GM12878 (cell line): ENCODE measurements at regions not wholly inside any gene's neighbourhood (a gene's known extent, or its start where the extent isn't known, plus 50 kb on each side); places are given as distances from the start of the nearest gene placed in this dataset.

Source experiments
- ATAC-seq: fragments of 200-7000 bp; cut with Tn5 transposase; 3 replicates; pipeline ENCODE4 v1.9.1; 2020; ENCODE audit warnings: mild to moderate bottlenecking, moderate library complexity
- BruUV-seq: library from RNA; stranded (reverse); fragments of 400-500 nt; replicated peaks from 2 replicates; lab custom pipeline; 2021; lab: Mats Ljungman, UMichigan
- CTCF ChIA-PET: fragments of 300-600 bp; sonication (Branson Sonifier 250); formaldehyde crosslinking; extraction: SDS; loops from one replicate; lab custom pipeline; 2021; ENCODE audit warnings: inconsistent platforms; lab: Yijun Ruan, JAX
- POLR2A ChIA-PET: fragments of 350-600 bp; formaldehyde crosslinking; extraction: SDS; loops from one replicate; lab custom pipeline; 2021; ENCODE audit warnings: inconsistent platforms; lab: Charles Lee
- RAD21 ChIA-PET: fragments of 300-600 bp; sonication (Branson Sonifier 250); formaldehyde crosslinking; loops from one replicate; lab custom pipeline; 2023; ENCODE audit warnings: antibody characterized with exemption; ENCODE audit not compliant: unreplicated experiment; lab: Charles Lee
- SMC1A ChIA-PET: fragments of 300-600 bp; sonication (Branson Sonifier 250); formaldehyde crosslinking; loops from one replicate; lab custom pipeline; 2023; ENCODE audit not compliant: unreplicated experiment, uncharacterized antibody; lab: Charles Lee
- DNase-seq: peaks from one replicate; pipeline ENCODE4 v3.0.0-alpha.2; 2011; ENCODE audit warnings: low read depth, low spot score
- FAIRE-seq: peaks from 3 replicates; lab custom pipeline; 2011; peaks lifted over from hg19 to GRCh38; lab: Jason Lieb, UNC
- H2AFZ ChIP-seq: 2 replicates; pipeline ENCODE4 v1.6.0; 2011; ENCODE audit warnings: low read depth, low read length, control low read depth; ENCODE audit not compliant: control insufficient read depth
- H3K27ac ChIP-seq: 2 replicates; pipeline ENCODE4 v1.5.1; 2011; ENCODE audit warnings: control low read depth; ENCODE audit not compliant: control insufficient read depth, insufficient read depth
- H3K27me3 ChIP-seq, 2 experiments: replicated peaks in 1 of 2; 2 replicates each; pipeline versions ENCODE4 v1.6.0 to v1.6.1; 2011; ENCODE audit warnings: low read length in 1 of 2; ENCODE audit not compliant: control insufficient read depth in 2 of 2, insufficient read depth in 2 of 2
- H3K36me3 ChIP-seq, 2 experiments: 2 replicates each; pipeline ENCODE4 v1.5.1; 2011; ENCODE audit warnings: low read length in 1 of 2; ENCODE audit not compliant: control insufficient read depth in 2 of 2, insufficient read depth in 2 of 2
- H3K4me1 ChIP-seq: 2 replicates; pipeline ENCODE4 v1.6.1; 2011; ENCODE audit warnings: mild to moderate bottlenecking, low read length, moderate library complexity, mixed read lengths; ENCODE audit not compliant: control insufficient read depth, insufficient read depth
- H3K4me2 ChIP-seq: 2 replicates; pipeline ENCODE4 v1.6.0; 2011; ENCODE audit warnings: control low read depth; ENCODE audit not compliant: control insufficient read depth, insufficient read depth
- H3K4me3 ChIP-seq: fragments of 200-600 bp; sonication (generic); 2 replicates; pipeline ENCODE4 v1.5.1; 2016
- H3K79me2 ChIP-seq: 2 replicates; pipeline ENCODE4 v1.6.0; 2011; ENCODE audit warnings: low read length; ENCODE audit not compliant: control insufficient read depth, insufficient read depth
- H3K9ac ChIP-seq: 2 replicates; pipeline ENCODE4 v1.8.0; 2011; ENCODE audit warnings: low read length, control low read depth, mixed read lengths; ENCODE audit not compliant: control insufficient read depth, insufficient read depth
- H3K9me3 ChIP-seq: replicated peaks from 3 replicates; pipeline ENCODE4 v1.5.1; 2011; ENCODE audit warnings: mild to moderate bottlenecking, low read length; ENCODE audit not compliant: control insufficient read depth, insufficient read depth
- H4K20me1 ChIP-seq: 2 replicates; pipeline ENCODE4 v1.6.0; 2011; ENCODE audit not compliant: control insufficient read depth, insufficient read depth
- CEBPZ ChIP-seq: fragments of 150-350 bp; IDR thresholded peaks from 2 replicates; pipeline ENCODE4 v1.6.1; 2016; ENCODE audit warnings: low read depth, low read length
- CHD4 ChIP-seq: fragments of 200-600 bp; sonication (generic); IDR thresholded peaks from 2 replicates; pipeline ENCODE4 v1.6.1; 2016; ENCODE audit warnings: mild to moderate bottlenecking
- RB1 ChIP-seq: fragments of 450-650 bp; formaldehyde crosslinking; IDR thresholded peaks from 2 replicates; pipeline ENCODE4 v1.6.1; 2017; ENCODE audit warnings: mild to moderate bottlenecking, borderline replicate concordance
- STAT3 ChIP-seq: IDR thresholded peaks from 2 replicates; pipeline ENCODE4 v1.6.1; 2011; ENCODE audit warnings: low read depth, low read length, improper control_type of control experiment
- TARDBP ChIP-seq: IDR thresholded peaks from 2 replicates; pipeline ENCODE4 v1.6.1; 2016; ENCODE audit warnings: borderline replicate concordance
- WGBS: methylation state at CpG from one replicate; pipeline ENCODE4 v1.1.6; 2016; ENCODE audit warnings: low lambda C conversion rate; ENCODE audit not compliant: insufficient replicate concordance, insufficient coverage; ENCODE audit errors: missing lambda C conversion rate; 5-methylcytosine and 5-hydroxymethylcytosine counted together
- in situ Hi-C: fragments of 300-500 bp; cut with MboI; formaldehyde crosslinking; loops from 9 replicates; pipeline ENCODE4 v1.14.3; 2018; ENCODE audit warnings: mixed read lengths
- intact Hi-C: fragments of 100-400 bp; cut with micrococcal nuclease; formaldehyde crosslinking; loops from one replicate; pipeline ENCODE4 v1.14.2; 2022; ENCODE audit not compliant: unreplicated experiment

GRCh38 chr2:236825989-236826510 lies 256.4 kb downstream of the ACKR3 start:
- no peak overlapping the region for H3K4me3 ChIP-seq
- TF ChIP-seq STAT3 = no peak
- no peak for TF ChIP-seq TARDBP
- TF ChIP-seq CEBPZ = no peak
- TF ChIP-seq RB1 = no peak
- no peak for TF ChIP-seq CHD4
- TF ChIP-seq, all 136 proteins: peak for 0
- CTCF ChIA-PET = no interaction called here
- H3K9ac ChIP-seq = no peak overlapping the region
- DNase-seq = no peak
- BruUV-seq = no TSS peak
- WGBS = 26% methylated on average over 6 of the region's 6 CpGs
- H3K79me2 ChIP-seq = no peaks in the 10 kb centered on the region
- in situ Hi-C loops = no loop called here
- H3K27ac ChIP-seq = no peak overlapping the region
- POLR2A ChIA-PET = no interaction called here
- no peak for ATAC-seq
- no peak for FAIRE-seq
- intact Hi-C loops = no loop called here
- RAD21 ChIA-PET = no interaction called here
- no peaks in the 10 kb centered on the region for H3K36me3 ChIP-seq
- H3K9me3 ChIP-seq = no peaks in the 10 kb centered on the region
- H3K4me1 ChIP-seq = no peaks in the 10 kb centered on the region
- H3K4me2 ChIP-seq = no peak overlapping the region
- no peak overlapping the region for H2AFZ ChIP-seq
- SMC1A ChIA-PET = no interaction called here
- no peaks in the 10 kb centered on the region for H4K20me1 ChIP-seq
- no peaks in the 10 kb centered on the region; a peak in 1 of 4 replicates for H3K27me3 ChIP-seq
